ENCODE measurements at regions not wholly inside any gene's neighbourhood (a gene's known extent, or its start where the extent isn't known, plus 50 kb on each side); places are given as distances from the start of the nearest gene placed in this dataset.
A peak's percentile ranks its signal among the peaks of the same experiment; 100 is the strongest.

- no peak for DNase-seq
These were observed 218.7 kb upstream of the S1PR3 start for GRCh38 chr9:88772575-88772974.

GRCh38 chr9:88773126-88773525 lies 218.1 kb upstream of the S1PR3 start:
- no peak for DNase-seq

GRCh38 chr9:88773627-88774244 lies 217.5 kb upstream of the S1PR3 start:
- DNase-seq, result peak; percentile 47

- peak; percentile 87 for DNase-seq
These were observed 216.2 kb upstream of the S1PR3 start for GRCh38 chr9:88775037-88775471.

- DNase-seq, result peak; percentile 34
These were observed 215.7 kb upstream of the S1PR3 start for GRCh38 chr9:88775559-88775958.

- no peak for DNase-seq
These were observed 215.3 kb upstream of the S1PR3 start for GRCh38 chr9:88775966-88776365.

GRCh38 chr9:88776717-88777497 lies 214.4 kb upstream of the S1PR3 start:
- peak; percentile 91 for DNase-seq

GRCh38 chr9:88777498-88778312 lies 213.6 kb upstream of the S1PR3 start:
- DNase-seq, result peak; percentile 52

- DNase-seq, result peak; percentile 66
These were observed 209.5 kb upstream of the S1PR3 start for GRCh38 chr9:88781628-88782391.

- peak; percentile 78 for DNase-seq
These were observed 208.1 kb upstream of the S1PR3 start for GRCh38 chr9:88782931-88783710.

- DNase-seq, result no peak
These were observed 207.6 kb upstream of the S1PR3 start for GRCh38 chr9:88783711-88784083.

GRCh38 chr9:88784960-88785359 lies 206.3 kb upstream of the S1PR3 start:
- no peak for DNase-seq

GRCh38 chr9:88786291-88787079 lies 204.8 kb upstream of the S1PR3 start:
- DNase-seq, result no peak

- DNase-seq, result peak; percentile 80
These were observed 201.5 kb upstream of the S1PR3 start for GRCh38 chr9:88789785-88790184.

- DNase-seq, result peak; percentile 82
These were observed 200.0 kb upstream of the S1PR3 start for GRCh38 chr9:88791105-88791805.

GRCh38 chr9:88792502-88792901 lies 198.8 kb upstream of the S1PR3 start:
- no peak for DNase-seq

GRCh38 chr9:88794100-88794499 lies 197.2 kb upstream of the S1PR3 start:
- DNase-seq, result no peak

GRCh38 chr9:88796947-88797346 lies 194.3 kb upstream of the S1PR3 start:
- no peak for DNase-seq

GRCh38 chr9:88798476-88798875 lies 192.8 kb upstream of the S1PR3 start:
- no peak for DNase-seq

- no peak for DNase-seq
These were observed 191.5 kb upstream of the S1PR3 start for GRCh38 chr9:88799541-88800328.

All from fibroblast of skin of right quadriceps (primary cell).